Lower lobe of right lung (tissue), 2 donors: ENCODE measurements at regions not wholly inside any gene's neighbourhood (a gene's known extent, or its start where the extent isn't known, plus 50 kb on each side); places are given as distances from the start of the nearest gene placed in this dataset.

Source experiments
- ATAC-seq, 2 donors: fragments of 200-7000 bp; cut with Tn5 transposase; one replicate each; pipeline ENCODE4 v1.9.1; 2020 to 2022; ENCODE audit warnings: mild to moderate bottlenecking in 2 of 2, moderate library complexity in 2 of 2
- DNase-seq: peaks from one replicate; pipeline ENCODE4 v3.0.0-alpha.2; 2020
- H3K27ac ChIP-seq: fragments of 200-600 bp; one replicate; pipeline ENCODE4 v1.8.0; 2022
- H3K27me3 ChIP-seq: fragments of 200-600 bp; one replicate; pipeline ENCODE4 v1.8.0; 2022; ENCODE audit warnings: low read depth
- H3K36me3 ChIP-seq: fragments of 200-600 bp; one replicate; pipeline ENCODE4 v1.8.0; 2022; ENCODE audit warnings: mild to moderate bottlenecking
- H3K4me1 ChIP-seq: fragments of 200-600 bp; one replicate; pipeline ENCODE4 v1.8.0; 2022
- H3K4me3 ChIP-seq: fragments of 200-600 bp; one replicate; pipeline ENCODE4 v1.8.0; 2022; ENCODE audit warnings: mild to moderate bottlenecking
- H3K9me3 ChIP-seq: fragments of 200-600 bp; one replicate; pipeline ENCODE4 v1.8.0; 2022
- CTCF ChIP-seq: fragments of 200-600 bp; IDR thresholded peaks from one replicate; pipeline ENCODE4 v1.8.0; 2022; ENCODE audit warnings: antibody characterized with exemption, mild to moderate bottlenecking
- intact Hi-C: fragments of 100-400 bp; cut with DNase I; formaldehyde crosslinking; loops from one replicate; pipeline ENCODE4 v1.11.0; 2022
- donor health status: DM: no; HTN: yes; CAD: no; lungs with severe emphysema.

GRCh38 chr9:75529463-75529862 is 361.0 kb upstream of the PCSK5 start:
- DNase-seq (no peak), ATAC-seq (no peak)
- no peak for TF ChIP-seq CTCF
- Histone ChIP-seq H3K36me3 (no peaks in the 10 kb centered on the region), H3K4me1 (no peaks in the 10 kb centered on the region), H3K4me3 (no peak overlapping the region), H3K27ac (no peak overlapping the region), H3K27me3 (no peaks in the 10 kb centered on the region), H3K9me3 (no peaks in the 10 kb centered on the region)
- intact Hi-C loops: no loop called here

- Histone ChIP-seq H3K9me3 (no peaks in the 10 kb centered on the region), H3K4me3 (no peak overlapping the region), H3K36me3 (no peaks in the 10 kb centered on the region), H3K27ac (no peak overlapping the region), H3K4me1 (no peaks in the 10 kb centered on the region), H3K27me3 (no peaks in the 10 kb centered on the region)
- intact Hi-C loops: no loop called here
- no peak for DNase-seq
- TF ChIP-seq CTCF: no peak
- no peak for ATAC-seq
These were observed 358.9 kb upstream of the PCSK5 start for GRCh38 chr9:75531588-75531987.

- Histone ChIP-seq H3K4me3 (no peak overlapping the region), H3K27ac (no peak overlapping the region), H3K9me3 (no peaks in the 10 kb centered on the region), H3K4me1 (no peaks in the 10 kb centered on the region), H3K36me3 (no peaks in the 10 kb centered on the region), H3K27me3 (no peaks in the 10 kb centered on the region)
- DNase-seq (no peak), ATAC-seq (no peak)
- intact Hi-C loops: no loop called here
- no peak for TF ChIP-seq CTCF
These were observed 358.0 kb upstream of the PCSK5 start for GRCh38 chr9:75532233-75533050.

GRCh38 chr9:75539523-75539922 is 350.9 kb upstream of the PCSK5 start:
- ATAC-seq: no peak

GRCh38 chr9:75540185-75540584 is 350.3 kb upstream of the PCSK5 start:
- DNase-seq (no peak), ATAC-seq (no peak)
- no peak for TF ChIP-seq CTCF
- H3K9me3 ChIP-seq: no peaks in the 10 kb centered on the region
- H3K4me3 ChIP-seq: no peak overlapping the region
- H3K27me3 ChIP-seq: no peaks in the 10 kb centered on the region
- no peaks in the 10 kb centered on the region for H3K4me1 ChIP-seq
- intact Hi-C loops: no loop called here
- H3K36me3 ChIP-seq: no peaks in the 10 kb centered on the region
- no peak overlapping the region for H3K27ac ChIP-seq

More at GRCh38 chr9:75539523-75539922, 350.9 kb upstream of the PCSK5 start:
- Histone ChIP-seq H3K9me3 (no peaks in the 10 kb centered on the region), H3K4me3 (no peak overlapping the region), H3K27me3 (no peaks in the 10 kb centered on the region), H3K36me3 (no peaks in the 10 kb centered on the region), H3K4me1 (no peaks in the 10 kb centered on the region), H3K27ac (no peak overlapping the region)
- intact Hi-C loops: no loop called here
- DNase-seq: no peak
- TF ChIP-seq CTCF: no peak
